Midbrain (tissue), 1 donor: ENCODE measurements at regions not wholly inside any gene's neighbourhood (a gene's known extent, or its start where the extent isn't known, plus 50 kb on each side); places are given as distances from the start of the nearest gene placed in this dataset.
"Not testable (repeated sequence)": the region's sequence is repeated elsewhere in the genome, so short reads cannot be mapped to it uniquely, and the experiment has no call there.

Experiments used
- DNase-seq: peaks from one replicate; lab custom pipeline; 2025; lab: John Stamatoyannopoulos, UW

DNA sequence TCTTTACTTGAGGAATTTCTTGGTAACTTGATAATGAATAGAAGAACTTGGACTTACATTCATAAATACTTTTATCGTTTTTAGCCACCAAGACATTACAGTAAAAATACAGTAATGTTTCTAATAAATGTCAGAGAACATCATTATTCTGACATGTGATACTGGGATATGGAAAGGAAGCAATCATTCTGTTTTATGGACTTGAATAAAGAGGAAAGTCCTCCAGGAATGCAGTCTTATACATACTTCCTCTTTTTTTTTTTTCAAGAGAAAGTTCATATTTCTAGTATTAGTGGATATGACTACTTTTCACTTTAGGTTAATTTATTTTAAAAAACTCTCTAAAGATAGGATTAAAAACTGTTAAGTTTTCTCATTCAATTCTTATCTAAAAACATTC, 220.0 kb upstream of the SEMA3C start:
- DNase-seq: no peak

DNA sequence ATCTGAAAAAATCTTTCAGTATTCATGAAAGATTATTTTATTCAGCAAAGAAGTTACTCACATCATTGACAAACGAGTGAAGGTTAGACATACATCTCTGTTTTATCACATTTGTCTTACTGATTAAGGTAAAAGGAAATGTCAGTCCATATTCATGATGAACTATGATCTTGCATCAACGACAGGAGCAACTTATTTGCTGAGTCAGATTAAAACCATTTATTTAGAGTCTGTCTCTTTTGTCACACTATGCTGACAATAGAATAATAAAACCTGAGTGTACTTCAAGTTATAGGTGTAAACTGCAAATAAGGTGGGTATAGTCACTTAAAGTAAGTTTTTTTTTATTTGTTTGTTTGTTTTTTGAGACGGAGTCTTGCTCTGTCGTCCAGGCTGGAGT, 216.5 kb upstream of the SEMA3C start:
- DNase-seq: no peak

DNA sequence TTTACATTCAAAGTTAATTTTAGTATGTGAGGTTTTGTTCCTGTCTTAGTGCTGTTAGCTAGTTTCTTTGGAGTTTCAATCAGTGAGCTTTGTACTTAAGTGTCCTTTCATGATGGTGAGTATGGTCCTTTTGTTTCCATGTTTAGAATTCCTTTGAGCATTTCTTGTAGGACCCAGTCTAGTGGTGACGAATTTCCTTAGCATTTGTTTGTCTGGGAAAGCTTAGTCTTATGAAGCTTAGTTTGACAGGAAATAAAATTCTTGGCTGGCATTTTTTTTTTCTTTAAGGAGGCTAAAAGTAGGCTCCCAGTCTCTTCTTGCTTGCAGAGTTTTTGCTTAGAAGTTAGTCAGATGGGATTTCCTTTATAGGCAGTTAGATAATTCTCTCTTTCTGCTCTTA, 209.2 kb upstream of the SEMA3C start:
- no peak for DNase-seq

DNA sequence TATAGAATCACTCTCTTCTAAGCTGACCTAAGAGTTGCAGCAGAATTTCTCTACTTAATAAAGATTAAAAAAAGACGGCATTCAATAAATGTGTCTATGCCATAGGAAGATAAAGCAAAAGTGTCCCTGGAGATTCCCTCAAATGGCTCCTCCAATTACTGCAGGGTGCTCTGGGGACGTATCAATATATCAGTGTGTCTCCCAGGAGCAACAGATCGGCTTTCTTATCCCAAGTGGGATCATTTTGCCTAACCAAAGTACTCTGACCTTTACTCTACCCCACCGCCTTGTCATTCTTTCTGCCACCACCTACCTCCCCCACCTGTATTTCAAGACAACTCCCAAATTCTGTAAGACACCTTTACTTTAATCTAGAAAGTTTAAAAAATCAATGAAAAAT, 202.0 kb upstream of the SEMA3C start:
- DNase-seq: no peak

DNA sequence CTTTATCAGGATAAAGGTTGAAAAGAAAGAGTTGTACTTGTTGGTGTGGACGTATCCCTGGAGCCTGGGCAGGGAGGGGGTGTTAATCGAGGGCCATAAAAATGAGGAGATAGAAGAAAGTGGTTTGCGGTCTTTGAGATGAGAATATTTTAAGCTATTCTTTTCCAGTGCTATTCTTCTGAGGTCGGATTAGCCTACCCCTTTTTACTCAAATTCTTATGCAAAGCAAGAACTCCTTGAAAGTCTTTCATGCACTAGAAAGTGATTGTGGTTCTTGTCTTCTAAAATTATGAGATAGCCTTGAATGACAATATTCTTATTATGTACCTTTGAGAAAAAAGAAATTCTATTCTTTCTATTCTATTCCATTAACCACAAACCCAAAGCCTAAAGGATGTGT, 201.3 kb upstream of the SEMA3C start:
- no peak for DNase-seq

DNA sequence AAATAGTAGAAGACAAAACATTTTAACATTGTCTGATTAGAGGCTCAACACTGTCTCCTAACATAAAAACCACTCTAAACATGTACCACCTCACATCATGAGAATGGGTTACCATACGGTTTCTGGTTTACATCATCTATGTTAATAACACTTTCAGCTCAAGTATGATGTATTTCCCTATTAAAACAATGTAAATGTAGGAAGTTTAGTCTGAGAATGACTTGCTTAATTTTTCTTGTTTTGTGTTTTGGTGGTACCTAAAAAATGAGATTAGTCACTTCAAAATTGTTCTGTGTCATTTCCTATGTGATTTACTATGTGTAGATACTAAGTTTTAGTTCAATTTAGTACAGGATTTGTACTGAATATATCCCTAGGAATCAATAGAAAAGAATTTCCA, 195.8 kb upstream of the SEMA3C start:
- no peak for DNase-seq

DNA sequence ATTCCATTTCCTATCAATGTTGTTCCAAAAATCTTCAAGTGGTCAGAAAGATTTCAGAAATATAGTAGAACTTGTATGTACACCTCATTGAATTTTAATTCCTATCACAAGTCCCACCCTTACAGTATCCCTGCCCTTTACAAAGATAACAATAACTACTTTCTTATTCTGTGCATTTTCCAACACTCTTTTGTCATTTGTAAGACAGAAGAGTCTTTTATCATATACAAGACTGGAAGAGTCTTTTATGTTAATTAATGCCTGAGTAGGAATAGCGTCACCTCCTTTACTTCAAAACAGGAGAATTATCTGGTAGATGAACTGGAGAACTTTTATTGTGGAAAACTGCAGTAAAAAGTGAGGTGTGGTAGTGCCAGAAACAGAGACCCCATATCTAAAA, 193.9 kb upstream of the SEMA3C start:
- DNase-seq: no peak

DNA sequence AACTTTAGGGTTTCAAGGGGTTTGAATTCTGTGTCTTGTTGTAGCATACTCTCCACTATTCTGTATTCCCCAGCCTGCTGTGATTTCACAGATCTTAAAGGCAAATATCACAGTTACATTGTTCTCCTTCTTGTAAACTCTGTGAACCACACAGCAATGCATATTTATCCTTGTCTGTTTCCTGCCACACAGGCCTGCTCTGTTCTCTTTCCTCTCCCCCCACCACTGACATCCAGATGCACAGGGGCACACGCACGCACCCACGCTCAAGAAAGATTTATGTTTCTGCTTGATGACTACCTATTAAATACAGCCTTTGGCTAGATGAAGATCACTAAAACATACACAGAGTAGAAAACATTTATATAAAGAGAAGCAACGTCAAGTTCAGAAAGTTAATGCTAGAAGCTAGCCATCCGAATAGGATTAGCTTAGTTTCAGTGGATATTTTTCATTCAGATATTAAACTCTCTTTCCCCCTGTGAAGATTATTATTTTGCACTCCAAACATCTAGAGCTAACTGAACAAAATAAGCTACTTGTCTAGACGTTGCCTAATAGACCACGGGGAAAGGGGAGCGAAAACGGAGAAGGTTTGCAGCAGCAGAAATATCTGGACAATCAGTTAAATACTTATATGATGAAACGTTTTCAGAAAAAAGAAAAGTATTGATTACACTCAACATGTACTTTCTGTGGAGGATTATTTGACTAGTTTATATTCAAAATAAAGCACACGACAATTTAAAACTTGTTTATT, 193.1 kb upstream of the SEMA3C start:
- no peak for DNase-seq

DNA sequence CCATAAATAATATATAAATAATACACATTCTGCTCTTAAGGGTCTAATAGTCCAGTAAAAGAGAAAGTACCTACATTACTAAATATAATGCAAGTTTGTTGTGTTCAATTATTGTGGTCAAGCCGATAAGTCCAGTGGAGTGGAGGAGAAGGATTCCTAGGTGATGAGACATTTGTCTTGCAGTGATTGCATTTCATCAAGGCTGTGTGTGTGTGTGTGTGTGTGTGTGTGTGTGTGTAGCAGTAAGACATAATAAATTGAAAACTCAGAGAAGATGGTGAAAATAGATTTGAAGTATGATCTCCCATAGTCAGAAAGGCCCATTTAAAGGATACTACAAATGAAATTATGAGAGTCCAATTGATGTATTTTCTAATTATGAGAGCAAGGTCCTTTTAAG, 192.5 kb upstream of the SEMA3C start:
- DNase-seq: no peak

DNA sequence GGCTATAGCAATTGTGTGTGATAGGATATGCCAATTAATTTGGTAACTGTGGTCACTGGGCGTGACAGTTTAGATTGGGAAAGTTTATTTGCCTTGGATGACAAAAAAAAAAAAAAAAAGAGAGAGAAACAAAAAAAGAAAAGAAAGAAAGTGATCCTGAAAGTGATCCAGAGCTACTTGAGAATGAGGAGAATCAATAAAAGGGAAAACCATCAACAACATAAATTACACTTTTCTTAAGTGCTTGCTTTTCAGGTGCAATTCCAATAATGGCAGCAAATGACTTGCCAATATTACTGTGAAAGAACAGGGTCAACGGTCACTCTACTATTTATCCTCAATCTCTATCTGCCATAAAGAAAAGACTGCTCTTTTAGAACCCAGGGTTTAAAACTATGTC, 191.8 kb upstream of the SEMA3C start:
- no peak for DNase-seq

DNA sequence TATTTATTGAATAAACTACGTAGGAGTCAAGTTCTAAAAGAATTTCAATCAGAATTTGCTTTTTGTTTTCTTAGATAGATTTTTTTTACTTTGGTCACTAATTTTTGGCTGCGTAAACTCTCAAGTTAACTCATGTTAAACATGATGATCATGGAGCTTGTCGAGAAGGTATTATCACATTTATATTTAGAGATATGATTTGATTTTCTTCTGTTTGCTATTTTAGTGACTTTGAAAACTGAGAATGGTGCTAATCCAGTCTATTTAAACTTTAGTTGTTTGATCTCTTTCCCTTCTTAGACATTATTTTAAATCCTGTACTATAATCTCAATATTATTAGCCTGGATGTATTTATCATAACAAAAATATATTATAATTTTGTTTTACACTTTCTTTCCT, 179.4 kb upstream of the SEMA3C start:
- no peak for DNase-seq

DNA sequence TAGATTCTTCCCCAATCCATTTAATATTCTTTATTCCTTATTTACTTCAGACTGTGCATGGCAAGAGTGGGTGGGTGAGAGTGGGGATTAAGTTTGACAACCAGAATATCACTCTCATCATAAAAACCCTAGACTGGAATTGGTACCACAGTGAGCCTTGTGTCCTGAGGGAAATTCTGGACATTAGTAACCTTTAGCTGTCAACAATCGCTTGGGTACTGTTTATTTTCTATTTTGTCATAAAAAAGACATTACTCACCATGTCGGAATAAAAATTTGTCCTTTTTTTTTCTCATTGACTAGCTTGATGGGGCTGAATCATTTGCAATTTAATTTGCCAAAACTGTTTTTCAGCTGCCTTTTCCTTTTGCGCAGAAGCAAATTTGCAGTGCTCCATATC, 176.1 kb upstream of the SEMA3C start:
- DNase-seq: no peak

DNA sequence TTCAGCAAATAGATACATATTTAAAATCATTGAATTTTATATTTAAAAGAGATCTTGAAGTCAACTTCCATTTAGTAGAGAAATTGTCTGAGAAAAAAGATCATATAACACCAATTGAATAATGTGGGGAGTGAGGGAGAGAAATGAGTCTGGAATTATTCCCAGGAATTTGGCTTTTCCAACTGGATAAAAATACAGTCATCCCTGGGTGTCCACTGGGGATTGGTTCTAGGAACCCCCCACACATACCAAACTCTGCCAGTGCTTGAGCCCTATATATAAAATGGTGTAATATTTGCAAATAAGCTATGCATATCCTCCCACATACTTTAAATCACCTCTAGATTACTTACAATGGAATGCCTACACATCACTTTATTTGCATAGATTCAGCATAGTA, 162.8 kb upstream of the SEMA3C start:
- no peak for DNase-seq

DNA sequence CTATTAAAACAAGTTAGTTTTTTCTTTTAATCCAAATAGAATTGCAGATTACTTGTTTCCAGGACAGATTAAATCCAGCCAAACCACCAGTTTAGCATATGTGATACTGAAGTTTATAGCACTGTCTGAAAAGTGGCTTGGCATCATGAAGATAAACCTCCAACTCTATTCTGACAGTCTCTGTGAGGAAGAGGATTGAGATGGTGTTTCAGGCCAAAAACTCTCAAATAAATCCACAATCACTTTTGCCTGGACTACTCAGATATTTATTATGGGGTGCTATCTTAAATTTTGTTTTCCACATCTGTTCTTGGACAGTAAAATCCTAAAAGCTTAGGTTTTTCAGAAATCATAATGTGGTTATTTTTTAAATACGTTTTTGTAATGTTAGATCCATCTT, 161.7 kb upstream of the SEMA3C start:
- DNase-seq: no peak

DNA sequence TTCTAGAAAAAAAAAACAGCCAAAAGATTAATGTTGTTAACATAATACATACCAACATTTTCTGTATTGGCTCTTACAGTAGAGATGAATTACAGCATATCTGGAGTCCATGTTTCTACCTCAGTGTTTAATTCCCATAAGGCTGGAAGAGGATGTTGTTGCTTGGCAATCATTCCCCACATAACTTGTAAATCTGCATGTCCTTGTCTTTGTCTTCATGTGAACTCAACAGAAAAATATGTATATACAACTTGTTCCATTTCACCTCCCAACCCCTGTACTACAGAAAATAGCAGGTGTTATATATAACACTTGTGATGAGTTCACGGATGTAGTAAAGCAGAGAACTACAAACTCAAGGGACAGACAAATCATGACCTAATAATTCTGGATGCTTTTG, 160.9 kb upstream of the SEMA3C start:
- DNase-seq: no peak

DNA sequence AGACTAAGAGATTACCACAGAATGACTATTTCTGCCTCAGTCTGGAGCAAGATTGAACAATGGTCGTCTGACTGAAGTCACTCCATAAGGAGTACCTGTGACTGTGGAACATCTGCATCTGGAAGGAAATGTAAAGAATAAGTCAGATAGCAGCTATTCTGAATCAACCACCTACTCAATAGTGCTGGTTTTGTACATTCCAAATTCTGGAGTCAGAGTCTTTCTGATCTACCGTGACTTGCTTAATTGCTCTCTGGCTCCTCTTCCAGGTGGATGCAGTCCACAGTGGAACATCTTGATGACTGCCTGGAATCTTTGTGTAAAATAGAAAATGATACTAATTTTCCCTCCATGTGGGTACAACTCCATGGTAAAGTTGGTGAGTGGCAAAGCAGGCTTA, 156.3 kb upstream of the SEMA3C start:
- DNase-seq: no peak

DNA sequence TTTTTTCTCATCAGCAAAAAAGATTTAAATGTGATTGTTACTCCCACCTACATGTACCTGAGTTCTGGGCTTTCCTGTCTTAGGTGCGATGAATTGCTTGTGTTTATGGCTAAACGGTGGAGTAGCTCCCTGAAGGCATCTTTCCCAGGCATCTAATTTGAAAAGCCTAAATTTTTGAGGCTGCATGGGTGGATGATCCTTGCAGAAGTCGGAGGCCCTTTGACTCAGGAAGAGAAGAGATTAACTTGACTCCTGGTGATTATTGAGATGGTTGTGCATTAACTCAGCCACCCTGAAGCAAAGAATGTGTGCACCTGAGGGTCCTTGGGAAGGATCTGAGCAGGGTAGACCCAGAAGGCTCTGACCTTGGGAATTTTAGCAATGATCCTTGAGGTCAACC, 155.6 kb upstream of the SEMA3C start:
- no peak for DNase-seq

DNA sequence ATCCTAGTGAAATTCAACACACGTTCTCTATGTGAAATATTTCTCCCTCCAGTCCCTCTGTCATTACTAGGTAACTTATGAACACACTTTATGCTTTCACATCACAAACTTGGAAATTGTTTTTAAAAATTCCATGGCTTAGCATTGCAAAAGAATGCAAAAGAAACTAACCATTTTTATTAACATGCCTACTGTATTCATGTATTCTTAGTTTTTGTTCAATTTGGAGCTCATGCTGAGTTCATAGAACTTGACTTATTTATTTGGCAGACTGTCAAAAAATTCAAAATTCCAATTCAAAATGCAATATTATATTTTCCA, 155.0 kb upstream of the SEMA3C start:
- DNase-seq: no peak

DNA sequence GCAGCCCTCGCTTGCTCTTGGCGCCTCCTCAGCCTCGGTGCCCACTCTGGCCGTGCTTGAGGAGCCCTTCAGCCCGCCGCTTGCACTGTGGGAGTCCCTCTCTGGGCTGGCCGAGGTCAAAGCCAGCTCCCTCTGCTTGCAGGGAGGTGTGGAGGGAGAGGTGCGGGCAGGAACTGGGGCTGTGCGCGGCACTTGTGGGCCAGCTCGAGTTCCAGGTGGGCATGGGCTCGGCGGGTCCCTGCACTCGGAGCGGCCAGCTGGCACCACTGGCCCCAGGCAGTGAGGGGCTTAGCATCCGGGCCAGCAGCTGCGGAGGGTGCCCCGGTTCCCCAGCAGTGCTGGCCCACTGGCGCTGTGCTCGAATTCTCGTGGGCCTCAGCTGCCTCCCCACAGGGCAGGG, 152.1 kb upstream of the SEMA3C start:
- DNase-seq: no peak

DNA sequence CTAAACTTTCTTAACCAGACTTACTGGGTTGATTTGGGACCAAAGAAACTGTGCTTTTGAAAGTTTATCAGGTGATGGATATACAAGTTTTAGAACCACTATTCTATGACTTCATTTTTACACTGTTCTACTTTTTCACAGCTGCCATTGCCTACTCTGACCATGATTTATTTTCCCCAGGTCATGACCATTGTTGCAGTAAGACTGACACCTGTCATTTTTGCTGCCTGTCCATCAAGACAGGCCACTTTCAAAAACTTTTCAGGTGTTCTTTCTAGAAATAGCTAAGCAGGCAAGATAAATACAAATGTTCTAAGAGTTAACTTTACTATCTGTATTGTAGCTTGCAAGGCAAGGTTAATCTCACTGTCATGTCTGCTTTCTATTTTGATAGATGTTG, 147.9 kb upstream of the SEMA3C start:
- no peak for DNase-seq

DNA sequence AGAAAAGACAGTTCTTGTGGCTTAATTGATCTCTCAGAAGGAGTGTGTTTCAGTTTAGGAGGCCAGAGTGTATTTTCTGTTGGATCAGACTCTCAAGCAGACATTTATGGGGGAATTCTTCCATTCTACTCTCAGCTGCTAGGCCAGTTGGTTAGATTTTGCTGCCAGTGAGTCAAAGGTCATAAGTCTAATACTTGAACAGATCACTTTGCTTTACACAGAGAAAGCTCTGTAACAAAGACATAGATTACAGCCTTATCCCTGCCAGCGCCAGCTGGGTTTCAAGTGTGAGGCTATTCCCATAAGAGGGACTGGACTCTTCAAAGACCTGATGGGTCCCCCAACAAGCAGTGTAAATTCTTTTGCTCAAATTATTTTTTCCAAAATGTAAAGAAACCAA, 145.6 kb upstream of the SEMA3C start:
- DNase-seq: no peak

DNA sequence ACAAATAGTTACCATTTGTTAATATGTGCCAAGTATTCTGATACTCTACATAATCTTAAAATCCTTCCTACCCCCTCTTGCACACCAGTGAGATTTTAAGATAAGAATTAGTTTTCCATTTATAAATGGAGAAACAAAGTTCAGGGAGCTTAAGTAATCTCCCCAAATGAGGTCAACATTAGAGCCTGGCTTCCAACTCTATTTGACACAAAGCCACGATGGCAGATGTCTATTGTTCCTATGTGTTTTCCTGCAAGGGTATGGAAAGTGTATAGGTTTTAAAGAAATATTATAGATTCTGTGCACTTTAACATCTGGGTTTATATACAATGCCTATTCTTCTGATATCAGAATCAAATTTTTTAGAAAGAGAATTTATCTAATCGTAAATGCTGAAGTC, 143.9 kb upstream of the SEMA3C start:
- no peak for DNase-seq

DNA sequence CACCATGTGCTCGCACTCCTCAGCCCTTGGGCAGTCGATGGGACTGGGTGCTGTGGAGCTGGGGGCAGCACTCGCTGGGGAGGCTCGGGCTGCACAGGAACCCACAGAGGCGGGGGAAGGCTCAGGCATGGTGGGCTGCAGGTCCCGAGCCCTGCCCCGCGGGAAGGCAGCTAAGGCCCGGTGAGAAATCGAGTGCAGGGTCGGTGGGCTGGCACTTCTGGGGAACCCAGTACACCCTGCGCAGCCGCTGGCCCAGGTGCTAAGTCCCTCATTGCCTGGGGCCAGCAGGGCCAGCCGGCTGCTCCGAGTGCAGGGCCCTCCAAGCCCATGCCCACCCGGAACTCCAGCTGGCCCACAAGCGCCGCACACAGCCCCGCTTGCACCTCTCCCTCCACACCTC, 138.6 kb upstream of the SEMA3C start:
- DNase-seq: not testable (repeated sequence)

DNA sequence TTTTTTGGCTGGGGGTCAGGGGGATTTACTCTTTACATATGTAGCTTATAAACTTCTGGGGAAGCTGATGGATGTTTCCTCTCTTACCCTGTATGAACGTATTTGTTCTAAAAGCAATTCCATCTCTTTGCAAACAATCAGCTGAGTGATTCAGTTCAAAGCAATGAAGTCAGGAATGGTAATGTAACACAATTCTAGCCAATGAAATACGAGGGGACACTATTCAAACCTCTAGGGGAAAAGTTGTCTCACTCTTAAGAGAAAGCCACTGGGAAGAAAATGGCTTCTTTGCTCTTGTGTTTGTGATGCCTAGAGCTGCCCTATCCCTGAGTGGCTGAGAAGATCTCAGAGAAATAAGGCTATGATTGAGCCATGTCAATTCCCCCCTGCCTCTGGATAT, 134.8 kb upstream of the SEMA3C start:
- DNase-seq: no peak
